ENCODE measurements at regions not wholly inside any gene's neighbourhood (a gene's known extent, or its start where the extent isn't known, plus 50 kb on each side); places are given as distances from the start of the nearest gene placed in this dataset.
A peak's percentile ranks its signal among the peaks of the same experiment; 100 is the strongest.

- no peak for DNase-seq
Observed at GRCh38 chr1:82453511-82454185, 652.9 kb downstream of the ADGRL2 start.

- no peak for DNase-seq
Observed at GRCh38 chr1:82452096-82452495, 651.4 kb downstream of the ADGRL2 start.

GRCh38 chr1:82451191-82451590, 650.5 kb downstream of the ADGRL2 start:
- DNase-seq, result no peak

GRCh38 chr1:82449506-82450057, 648.8 kb downstream of the ADGRL2 start:
- no peak for DNase-seq

GRCh38 chr1:82446955-82447354, 646.2 kb downstream of the ADGRL2 start:
- no peak for DNase-seq

- no peak for DNase-seq
Observed at GRCh38 chr1:82446236-82446635, 645.5 kb downstream of the ADGRL2 start.

GRCh38 chr1:82445827-82446226, 645.1 kb downstream of the ADGRL2 start:
- DNase-seq, result no peak

- no peak for DNase-seq
Observed at GRCh38 chr1:82445132-82445531, 644.4 kb downstream of the ADGRL2 start.

- no peak for DNase-seq
Observed at GRCh38 chr1:82441402-82441801, 640.7 kb downstream of the ADGRL2 start.

GRCh38 chr1:82423174-82423815, 622.6 kb downstream of the ADGRL2 start:
- DNase-seq, result no peak

- DNase-seq, result no peak
Observed at GRCh38 chr1:82421782-82422181, 621.0 kb downstream of the ADGRL2 start.

GRCh38 chr1:82420584-82420983, 619.9 kb downstream of the ADGRL2 start:
- DNase-seq, result no peak

- no peak for DNase-seq
Observed at GRCh38 chr1:82411605-82412004, 610.9 kb downstream of the ADGRL2 start.

- no peak for DNase-seq
Observed at GRCh38 chr1:82405333-82405732, 604.6 kb downstream of the ADGRL2 start.

- no peak for DNase-seq
Observed at GRCh38 chr1:82401116-82401515, 600.4 kb downstream of the ADGRL2 start.

GRCh38 chr1:82400521-82400920, 599.8 kb downstream of the ADGRL2 start:
- no peak for DNase-seq

GRCh38 chr1:82399093-82399492, 598.4 kb downstream of the ADGRL2 start:
- DNase-seq, result no peak

- DNase-seq, result no peak
Observed at GRCh38 chr1:82398357-82398756, 597.6 kb downstream of the ADGRL2 start.

- DNase-seq, result no peak
Observed at GRCh38 chr1:82395440-82395839, 594.7 kb downstream of the ADGRL2 start.

GRCh38 chr1:82392946-82393345, 592.2 kb downstream of the ADGRL2 start:
- no peak for DNase-seq

- DNase-seq, result no peak
Observed at GRCh38 chr1:82392513-82392912, 591.8 kb downstream of the ADGRL2 start.

GRCh38 chr1:82391712-82392111, 591.0 kb downstream of the ADGRL2 start:
- DNase-seq, result no peak

- DNase-seq, result no peak
Observed at GRCh38 chr1:82390627-82391026, 589.9 kb downstream of the ADGRL2 start.

- DNase-seq, result peak; percentile 11
Observed at GRCh38 chr1:82388679-82389078, 587.9 kb downstream of the ADGRL2 start.

GRCh38 chr1:82387012-82387366, 586.3 kb downstream of the ADGRL2 start:
- no peak for DNase-seq
